GM12878 (cell line): ENCODE measurements at regions not wholly inside any gene's neighbourhood (a gene's known extent, or its start where the extent isn't known, plus 50 kb on each side); places are given as distances from the start of the nearest gene placed in this dataset.
A peak's percentile ranks its signal among the peaks of the same experiment; 100 is the strongest.

Experiments used
- ATAC-seq: fragments of 200-7000 bp; cut with Tn5 transposase; 3 replicates; pipeline ENCODE4 v1.9.1; 2020; ENCODE audit warnings: mild to moderate bottlenecking, moderate library complexity
- BruUV-seq: library from RNA; stranded (reverse); fragments of 400-500 nt; replicated peaks from 2 replicates; lab custom pipeline; 2021; lab: Mats Ljungman, UMichigan
- CTCF ChIA-PET: fragments of 300-600 bp; sonication (Branson Sonifier 250); formaldehyde crosslinking; extraction: SDS; loops from one replicate; lab custom pipeline; 2021; ENCODE audit warnings: inconsistent platforms; lab: Yijun Ruan, JAX
- POLR2A ChIA-PET: fragments of 350-600 bp; formaldehyde crosslinking; extraction: SDS; loops from one replicate; lab custom pipeline; 2021; ENCODE audit warnings: inconsistent platforms; lab: Charles Lee
- RAD21 ChIA-PET: fragments of 300-600 bp; sonication (Branson Sonifier 250); formaldehyde crosslinking; loops from one replicate; lab custom pipeline; 2023; ENCODE audit warnings: antibody characterized with exemption; ENCODE audit not compliant: unreplicated experiment; lab: Charles Lee
- SMC1A ChIA-PET: fragments of 300-600 bp; sonication (Branson Sonifier 250); formaldehyde crosslinking; loops from one replicate; lab custom pipeline; 2023; ENCODE audit not compliant: unreplicated experiment, uncharacterized antibody; lab: Charles Lee
- DNase-seq: peaks from one replicate; pipeline ENCODE4 v3.0.0-alpha.2; 2011; ENCODE audit warnings: low read depth, low spot score
- FAIRE-seq: peaks from 3 replicates; lab custom pipeline; 2011; peaks lifted over from hg19 to GRCh38; lab: Jason Lieb, UNC
- H2AFZ ChIP-seq: 2 replicates; pipeline ENCODE4 v1.6.0; 2011; ENCODE audit warnings: low read depth, low read length, control low read depth; ENCODE audit not compliant: control insufficient read depth
- H3K27ac ChIP-seq: 2 replicates; pipeline ENCODE4 v1.5.1; 2011; ENCODE audit warnings: control low read depth; ENCODE audit not compliant: control insufficient read depth, insufficient read depth
- H3K27me3 ChIP-seq, 2 experiments: replicated peaks in 1 of 2; 2 replicates each; pipeline versions ENCODE4 v1.6.0 to v1.6.1; 2011; ENCODE audit warnings: low read length in 1 of 2; ENCODE audit not compliant: control insufficient read depth in 2 of 2, insufficient read depth in 2 of 2
- H3K36me3 ChIP-seq, 2 experiments: 2 replicates each; pipeline ENCODE4 v1.5.1; 2011; ENCODE audit warnings: low read length in 1 of 2; ENCODE audit not compliant: control insufficient read depth in 2 of 2, insufficient read depth in 2 of 2
- H3K4me1 ChIP-seq: 2 replicates; pipeline ENCODE4 v1.6.1; 2011; ENCODE audit warnings: mild to moderate bottlenecking, low read length, moderate library complexity, mixed read lengths; ENCODE audit not compliant: control insufficient read depth, insufficient read depth
- H3K4me2 ChIP-seq: 2 replicates; pipeline ENCODE4 v1.6.0; 2011; ENCODE audit warnings: control low read depth; ENCODE audit not compliant: control insufficient read depth, insufficient read depth
- H3K4me3 ChIP-seq: fragments of 200-600 bp; sonication (generic); 2 replicates; pipeline ENCODE4 v1.5.1; 2016
- H3K79me2 ChIP-seq: 2 replicates; pipeline ENCODE4 v1.6.0; 2011; ENCODE audit warnings: low read length; ENCODE audit not compliant: control insufficient read depth, insufficient read depth
- H3K9ac ChIP-seq: 2 replicates; pipeline ENCODE4 v1.8.0; 2011; ENCODE audit warnings: low read length, control low read depth, mixed read lengths; ENCODE audit not compliant: control insufficient read depth, insufficient read depth
- H3K9me3 ChIP-seq: replicated peaks from 3 replicates; pipeline ENCODE4 v1.5.1; 2011; ENCODE audit warnings: mild to moderate bottlenecking, low read length; ENCODE audit not compliant: control insufficient read depth, insufficient read depth
- H4K20me1 ChIP-seq: 2 replicates; pipeline ENCODE4 v1.6.0; 2011; ENCODE audit not compliant: control insufficient read depth, insufficient read depth
- BCL11A ChIP-seq: IDR thresholded peaks from 2 replicates; pipeline ENCODE4 v1.6.1; 2011; ENCODE audit warnings: low read depth, low read length
- CHD2 ChIP-seq: IDR thresholded peaks from 2 replicates; pipeline ENCODE4 v1.6.1; 2011; ENCODE audit warnings: low read depth, low read length, improper control_type of control experiment, borderline replicate concordance
- DPF2 ChIP-seq: fragments of 450-650 bp; IDR thresholded peaks from 2 replicates; pipeline ENCODE4 v1.6.1; 2017; ENCODE audit warnings: mild to moderate bottlenecking
- EED ChIP-seq: sonication (generic); IDR thresholded peaks from 2 replicates; pipeline ENCODE4 v1.6.1; 2016; ENCODE audit warnings: antibody characterized with exemption, low read depth
- GABPA ChIP-seq: IDR thresholded peaks from 2 replicates; pipeline ENCODE4 v1.6.1; 2014; ENCODE audit warnings: antibody characterized with exemption, low read depth, mild to moderate bottlenecking, inconsistent platforms
- IKZF2 ChIP-seq, 2 experiments: fragments of 450-650 bp; IDR thresholded peaks; 2 replicates each; pipeline ENCODE4 v1.6.1; 2017; ENCODE audit warnings: mild to moderate bottlenecking in 2 of 2, moderate library complexity in 2 of 2
- MTA3 ChIP-seq: IDR thresholded peaks from 2 replicates; pipeline ENCODE4 v1.6.1; 2012; ENCODE audit warnings: low read length, inconsistent platforms, borderline replicate concordance
- SIN3A ChIP-seq: IDR thresholded peaks from 2 replicates; pipeline ENCODE4 v1.6.1; 2012; ENCODE audit warnings: low read depth, low read length, improper control_type of control experiment
- SMC3 ChIP-seq: IDR thresholded peaks from 2 replicates; pipeline ENCODE4 v1.6.1; 2011; ENCODE audit warnings: low read length, improper control_type of control experiment, borderline replicate concordance
- STAT1 ChIP-seq: fragments of 450-650 bp; conservative IDR thresholded peaks from 2 replicates; pipeline ENCODE4 v1.6.1; 2014; ENCODE audit warnings: antibody characterized with exemption, mild to moderate bottlenecking
- TBL1XR1 ChIP-seq: IDR thresholded peaks from 2 replicates; pipeline ENCODE4 v1.6.1; 2012; ENCODE audit warnings: low read depth, low read length, improper control_type of control experiment
- ZNF384 ChIP-seq: IDR thresholded peaks from 2 replicates; pipeline ENCODE4 v1.6.1; 2012; ENCODE audit warnings: low read depth, mild to moderate bottlenecking, low read length, improper control_type of control experiment, borderline replicate concordance
- ZNF622 ChIP-seq: fragments of 450-650 bp; IDR thresholded peaks from 2 replicates; pipeline ENCODE4 v1.6.1; 2017; ENCODE audit warnings: mild to moderate bottlenecking, inconsistent platforms
- WGBS: methylation state at CpG from one replicate; pipeline ENCODE4 v1.1.6; 2016; ENCODE audit warnings: low lambda C conversion rate; ENCODE audit not compliant: insufficient replicate concordance, insufficient coverage; ENCODE audit errors: missing lambda C conversion rate; 5-methylcytosine and 5-hydroxymethylcytosine counted together
- in situ Hi-C: fragments of 300-500 bp; cut with MboI; formaldehyde crosslinking; loops from 9 replicates; pipeline ENCODE4 v1.14.3; 2018; ENCODE audit warnings: mixed read lengths
- intact Hi-C: fragments of 100-400 bp; cut with micrococcal nuclease; formaldehyde crosslinking; loops from one replicate; pipeline ENCODE4 v1.14.2; 2022; ENCODE audit not compliant: unreplicated experiment
- TF ChIP-seq, protein P1 (sequence below): fragments of 450-650 bp; IDR thresholded peaks from 2 replicates; pipeline ENCODE4 v1.6.1; 2016; ENCODE audit warnings: mild to moderate bottlenecking
- TF ChIP-seq, protein P2 (sequence below): IDR thresholded peaks from 2 replicates; pipeline ENCODE4 v1.6.1; 2011; ENCODE audit warnings: borderline replicate concordance, low read depth, mild to moderate bottlenecking, moderate library complexity, mixed read lengths, low read length; ENCODE audit not compliant: insufficient read depth; ENCODE audit errors: extremely low read length
- TF ChIP-seq, protein P3 (sequence below): fragments of 450-650 bp; IDR thresholded peaks from 2 replicates; pipeline ENCODE4 v1.6.1; 2016; ENCODE audit warnings: mild to moderate bottlenecking, moderate library complexity, borderline replicate concordance

DNA sequence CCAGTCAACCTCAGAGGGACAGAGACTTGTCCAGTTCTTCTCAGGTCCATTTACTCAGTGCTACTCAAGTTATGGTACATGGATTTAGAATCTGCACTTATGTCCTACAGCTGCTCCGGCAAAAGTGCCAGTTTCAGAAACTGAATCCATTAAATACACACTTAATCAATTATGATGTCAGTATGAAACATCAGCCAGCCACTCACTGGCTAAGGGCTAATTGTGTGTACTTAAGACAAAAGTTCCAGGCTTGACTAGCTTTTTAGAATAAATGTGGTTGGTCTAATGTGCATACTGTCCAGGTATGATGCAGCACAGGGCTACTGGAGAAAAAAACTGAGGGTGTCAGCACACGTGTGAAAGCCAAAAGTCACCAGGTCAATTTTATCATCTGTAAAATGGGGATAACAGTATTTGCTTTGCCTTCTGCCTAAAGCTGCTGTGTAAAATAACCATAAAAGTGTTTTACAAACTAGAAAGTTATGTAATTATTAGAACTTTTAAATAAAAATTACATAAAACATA, 55.4 kb upstream of the CYP2D6 start (continued):
- TF ChIP-seq CHD2 (no peak), MTA3 (no peak), ZNF622 (no peak), ZNF384 (peak; percentile 30; the same call in 1 of the 2 replicates), TBL1XR1 (no peak), EED (no peak), STAT1 (no peak), GABPA (no peak), IKZF2 (IDR thresholded peaks at IDR 0.05) (no peak), DPF2 (no peak)
- TF ChIP-seq, protein P1, sequence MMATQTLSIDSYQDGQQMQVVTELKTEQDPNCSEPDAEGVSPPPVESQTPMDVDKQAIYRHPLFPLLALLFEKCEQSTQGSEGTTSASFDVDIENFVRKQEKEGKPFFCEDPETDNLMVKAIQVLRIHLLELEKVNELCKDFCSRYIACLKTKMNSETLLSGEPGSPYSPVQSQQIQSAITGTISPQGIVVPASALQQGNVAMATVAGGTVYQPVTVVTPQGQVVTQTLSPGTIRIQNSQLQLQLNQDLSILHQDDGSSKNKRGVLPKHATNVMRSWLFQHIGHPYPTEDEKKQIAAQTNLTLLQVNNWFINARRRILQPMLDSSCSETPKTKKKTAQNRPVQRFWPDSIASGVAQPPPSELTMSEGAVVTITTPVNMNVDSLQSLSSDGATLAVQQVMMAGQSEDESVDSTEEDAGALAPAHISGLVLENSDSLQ = no peak
- TF ChIP-seq, protein P2, sequence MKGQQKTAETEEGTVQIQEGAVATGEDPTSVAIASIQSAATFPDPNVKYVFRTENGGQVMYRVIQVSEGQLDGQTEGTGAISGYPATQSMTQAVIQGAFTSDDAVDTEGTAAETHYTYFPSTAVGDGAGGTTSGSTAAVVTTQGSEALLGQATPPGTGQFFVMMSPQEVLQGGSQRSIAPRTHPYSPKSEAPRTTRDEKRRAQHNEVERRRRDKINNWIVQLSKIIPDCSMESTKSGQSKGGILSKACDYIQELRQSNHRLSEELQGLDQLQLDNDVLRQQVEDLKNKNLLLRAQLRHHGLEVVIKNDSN = no peak

DNA sequence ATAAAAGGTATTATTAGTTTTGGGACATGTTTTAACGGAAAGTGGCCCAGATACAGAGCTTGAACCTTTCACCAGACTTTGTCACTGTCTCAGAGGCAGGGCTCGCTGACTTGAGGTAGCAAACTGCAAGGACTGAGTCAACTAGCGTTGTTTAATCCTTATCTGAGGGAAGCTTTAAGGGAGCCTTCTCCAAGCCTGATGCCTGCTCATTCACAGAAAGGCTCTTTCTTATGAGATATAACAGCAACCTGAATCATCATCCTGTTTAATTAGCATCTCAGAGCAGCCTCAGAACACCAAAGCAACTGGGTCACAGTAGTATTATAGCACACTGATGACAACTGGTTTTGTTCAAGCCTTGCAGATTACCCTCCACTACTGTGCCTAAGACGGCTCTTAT, 54.2 kb upstream of the CYP2D6 start:
- intact Hi-C loops (loop anchor here (5.0 kb wide), 1 partner anchor 82 kb away; no protein-coding TSS in a partner anchor), in situ Hi-C loops (no loop called here)
- ChIA-PET POLR2A (interaction anchor here (1.0 to 4.5 kb wide), 4 partner anchors 12 to 247 kb away, joined by 3 to 27 read pairs (median 3); partner anchors contain the start of gene NFAM1), SMC1A (interaction anchor here (1.1 to 11.2 kb wide), 9 partner anchors 9 to 82 kb away, joined by 3 to 153 read pairs (median 8); no protein-coding TSS in a partner anchor), RAD21 (interaction anchor here (2.0 to 4.2 kb wide), 3 partner anchors 11 to 15 kb away, joined by 5 to 17 read pairs (median 7); no protein-coding TSS in a partner anchor), CTCF (interaction anchor here (0.7 to 1.2 kb wide), 2 partner anchors 78 to 253 kb away, joined by 3 to 4 read pairs; no protein-coding TSS in a partner anchor)
- no TSS peak for BruUV-seq
- Histone ChIP-seq H3K4me2 (no peak overlapping the region), H3K36me3 (peaks cover 0 to 2% of the 10 kb centered on the region in 2 experiments; a peak in 2 of 4 replicates), H3K27ac (no peak overlapping the region), H3K9me3 (no peaks in the 10 kb centered on the region), H3K4me1 (peaks cover 10% of the 10 kb centered on the region), H3K27me3 (no peaks in the 10 kb centered on the region), H3K4me3 (no peak overlapping the region), H4K20me1 (no peaks in the 10 kb centered on the region), H2AFZ (no peak overlapping the region), H3K79me2 (peaks cover 32% of the 10 kb centered on the region), H3K9ac (no peak overlapping the region)
- FAIRE-seq = no peak
- TF ChIP-seq, protein P3, sequence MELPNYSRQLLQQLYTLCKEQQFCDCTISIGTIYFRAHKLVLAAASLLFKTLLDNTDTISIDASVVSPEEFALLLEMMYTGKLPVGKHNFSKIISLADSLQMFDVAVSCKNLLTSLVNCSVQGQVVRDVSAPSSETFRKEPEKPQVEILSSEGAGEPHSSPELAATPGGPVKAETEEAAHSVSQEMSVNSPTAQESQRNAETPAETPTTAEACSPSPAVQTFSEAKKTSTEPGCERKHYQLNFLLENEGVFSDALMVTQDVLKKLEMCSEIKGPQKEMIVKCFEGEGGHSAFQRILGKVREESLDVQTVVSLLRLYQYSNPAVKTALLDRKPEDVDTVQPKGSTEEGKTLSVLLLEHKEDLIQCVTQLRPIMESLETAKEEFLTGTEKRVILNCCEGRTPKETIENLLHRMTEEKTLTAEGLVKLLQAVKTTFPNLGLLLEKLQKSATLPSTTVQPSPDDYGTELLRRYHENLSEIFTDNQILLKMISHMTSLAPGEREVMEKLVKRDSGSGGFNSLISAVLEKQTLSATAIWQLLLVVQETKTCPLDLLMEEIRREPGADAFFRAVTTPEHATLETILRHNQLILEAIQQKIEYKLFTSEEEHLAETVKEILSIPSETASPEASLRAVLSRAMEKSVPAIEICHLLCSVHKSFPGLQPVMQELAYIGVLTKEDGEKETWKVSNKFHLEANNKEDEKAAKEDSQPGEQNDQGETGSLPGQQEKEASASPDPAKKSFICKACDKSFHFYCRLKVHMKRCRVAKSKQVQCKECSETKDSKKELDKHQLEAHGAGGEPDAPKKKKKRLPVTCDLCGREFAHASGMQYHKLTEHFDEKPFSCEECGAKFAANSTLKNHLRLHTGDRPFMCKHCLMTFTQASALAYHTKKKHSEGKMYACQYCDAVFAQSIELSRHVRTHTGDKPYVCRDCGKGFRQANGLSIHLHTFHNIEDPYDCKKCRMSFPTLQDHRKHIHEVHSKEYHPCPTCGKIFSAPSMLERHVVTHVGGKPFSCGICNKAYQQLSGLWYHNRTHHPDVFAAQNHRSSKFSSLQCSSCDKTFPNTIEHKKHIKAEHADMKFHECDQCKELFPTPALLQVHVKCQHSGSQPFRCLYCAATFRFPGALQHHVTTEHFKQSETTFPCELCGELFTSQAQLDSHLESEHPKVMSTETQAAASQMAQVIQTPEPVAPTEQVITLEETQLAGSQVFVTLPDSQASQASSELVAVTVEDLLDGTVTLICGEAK = no peak
- no peak for TF ChIP-seq BCL11A
- TF ChIP-seq, protein P2 = no peak
- TF ChIP-seq SIN3A = no peak
- no peak for TF ChIP-seq SMC3
- 95% methylated on average over 4 of the region's 4 CpGs for WGBS
- ATAC-seq = no peak
- DNase-seq = no peak
